ENCODE measurements at regions not wholly inside any gene's neighbourhood (a gene's known extent, or its start where the extent isn't known, plus 50 kb on each side); places are given as distances from the start of the nearest gene placed in this dataset.

- peaks cover 17% of the 10 kb centered on the region for H3K4me1 ChIP-seq (ENCODE audit: control insufficient read depth, extremely low read depth, insufficient read depth, low read length)
- POLR2A ChIA-PET: no interaction called here
- BruUV-seq (replicated peaks): no TSS peak
- H3K4me2 ChIP-seq (ENCODE audit: insufficient read depth, low read length): no peak overlapping the region
- dilution Hi-C loops (cut with MboI; ENCODE audit: extremely low pct_ligation_motif_present, low sequenced_read_pairs) (no loop called here), intact Hi-C loops (cut with micrococcal nuclease) (no loop called here)
- H2AFZ ChIP-seq (ENCODE audit: low read depth, low read length): no peak overlapping the region
- no peaks in the 10 kb centered on the region for H3K9me3 ChIP-seq (replicated peaks; ENCODE audit: control insufficient read depth, insufficient read depth, low read length)
- no peaks in the 10 kb centered on the region for H3K36me3 ChIP-seq (ENCODE audit: control insufficient read depth in 2 of 2, extremely low read depth in 1 of 2, insufficient read depth in 2 of 2, low read length in 2 of 2)
- peaks cover 0 to 2% of the 10 kb centered on the region in 2 experiments for H3K27me3 ChIP-seq (ENCODE audit: control insufficient read depth in 2 of 2, insufficient read depth in 2 of 2, low read length in 2 of 2)
- no peak overlapping the region for H3K27ac ChIP-seq (ENCODE audit: insufficient read depth, low read depth, low read length)
- no peak overlapping the region for H3K9ac ChIP-seq (replicated peaks; ENCODE audit: extremely low read depth, insufficient read depth, low read length)
- H3K9me1 ChIP-seq (replicated peaks; ENCODE audit: control insufficient read depth, extremely low read depth, insufficient read depth, low read length): no peaks in the 10 kb centered on the region
- DNase-seq (ENCODE audit: low read depth, low spot score): no peak
- H3K79me2 ChIP-seq (ENCODE audit: control insufficient read depth, insufficient read depth, low read length): no peaks in the 10 kb centered on the region
- FAIRE-seq: no peak
- CTCF ChIA-PET: no interaction called here
- TF ChIP-seq JUN (IDR thresholded peaks at IDR 0.05; ENCODE audit: borderline replicate concordance, insufficient read depth, insufficient read length, low read depth) (no peak), POLR2A (IDR thresholded peaks at IDR 0.05; ENCODE audit: low read depth, low read length) (no peak), MAX (IDR thresholded peaks at IDR 0.05; ENCODE audit: insufficient read depth, insufficient read length) (no peak), POLR2AphosphoS5 (IDR thresholded peaks at IDR 0.05; ENCODE audit: insufficient read depth, low read depth, low read length) (no peak), CTCF (IDR thresholded peaks at IDR 0.05; ENCODE audit: extremely low read depth in 1 of 2, insufficient read depth in 1 of 2, low read depth in 1 of 2, low read length in 2 of 2) (no peak), GATA2 (IDR thresholded peaks at IDR 0.05; ENCODE audit: insufficient read depth, insufficient read length, low read depth, low read length) (no peak), EZH2 (IDR thresholded peaks at IDR 0.05; ENCODE audit: borderline replicate concordance, low read depth, low read length, severe bottlenecking) (no peak), MYC (IDR thresholded peaks at IDR 0.05; ENCODE audit: low read depth, low read length) (no peak), FOS (IDR thresholded peaks at IDR 0.05; ENCODE audit: borderline replicate concordance, insufficient read depth, low read length) (no peak)
- no peak overlapping the region for H3K4me3 ChIP-seq (replicated peaks in 1 of 3; ENCODE audit: insufficient read depth in 1 of 3, low read depth in 1 of 3, low read length in 3 of 3)
- no peaks in the 10 kb centered on the region for H4K20me1 ChIP-seq (replicated peaks; ENCODE audit: control insufficient read depth, extremely low read depth, insufficient read depth, low read length)
Observed at GRCh38 chr4:182971702-182972101, 54.5 kb upstream of the DCTD start.
